NCI-H1694 treated with DMSO at 0.1 percent for 48 hours (cell line): ENCODE measurements at regions not wholly inside any gene's neighbourhood (a gene's known extent, or its start where the extent isn't known, plus 50 kb on each side); places are given as distances from the start of the nearest gene placed in this dataset.

Experiments
- DNase-seq: peaks from one replicate; lab custom pipeline; 2025; lab: John Stamatoyannopoulos, UW

DNA sequence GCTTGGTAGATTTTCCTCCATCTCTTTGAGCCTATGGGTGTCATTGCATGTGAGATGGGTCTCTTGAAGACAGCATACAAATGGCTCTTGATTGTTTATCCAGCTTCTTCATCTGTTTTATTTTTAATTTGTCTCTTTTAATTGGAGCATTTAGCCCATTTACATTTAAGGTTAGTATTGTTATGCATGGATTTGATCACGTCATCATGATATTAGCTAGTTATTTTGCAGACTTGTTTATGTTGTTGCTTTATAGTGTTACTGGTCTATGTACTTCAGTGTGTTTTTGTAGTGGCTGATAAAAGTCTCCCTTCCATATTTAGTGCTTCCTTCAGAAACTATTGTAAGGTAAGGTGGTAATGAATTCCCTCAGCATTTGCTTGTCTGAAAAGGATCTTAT is 78.6 kb upstream of the RGMB start:
- DNase-seq: no peak

GRCh38 chr5:98698359-98698758 is 75.1 kb upstream of the RGMB start:
- DNase-seq: no peak

DNA sequence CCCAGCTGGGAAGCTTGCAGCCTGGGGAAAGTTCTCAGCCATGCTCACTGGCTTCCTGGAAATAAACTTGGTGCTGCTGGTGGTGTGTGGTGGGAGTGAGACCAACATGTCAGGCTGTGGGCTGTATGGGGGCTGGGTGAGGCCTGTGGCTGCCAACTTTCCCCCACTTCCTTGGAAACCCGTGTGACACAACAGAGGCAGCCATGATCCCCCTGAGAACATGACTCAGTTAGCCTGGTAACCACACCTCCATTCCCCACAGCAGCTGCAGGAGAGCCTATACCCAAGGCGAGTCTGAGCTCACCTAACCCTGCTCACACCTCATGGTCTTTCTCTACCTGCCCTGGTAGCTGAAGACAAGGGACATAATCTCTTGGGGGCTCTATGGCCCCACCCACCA is 72.7 kb upstream of the RGMB start:
- no peak for DNase-seq

- DNase-seq: no peak
These were observed 67.6 kb upstream of the RGMB start for GRCh38 chr5:98705841-98706240.

- no peak for DNase-seq
These were observed 63.8 kb upstream of the RGMB start for GRCh38 chr5:98709681-98710080.

- no peak for DNase-seq
These were observed 60.4 kb upstream of the RGMB start for GRCh38 chr5:98713027-98713426.

GRCh38 chr5:98713856-98714255 is 59.6 kb upstream of the RGMB start:
- no peak for DNase-seq

GRCh38 chr5:98714710-98715288 is 58.7 kb upstream of the RGMB start:
- no peak for DNase-seq

GRCh38 chr5:98721231-98721928 is 52.1 kb upstream of the RGMB start:
- no peak for DNase-seq

GRCh38 chr5:98722188-98722587 is 51.3 kb upstream of the RGMB start:
- no peak for DNase-seq

DNA sequence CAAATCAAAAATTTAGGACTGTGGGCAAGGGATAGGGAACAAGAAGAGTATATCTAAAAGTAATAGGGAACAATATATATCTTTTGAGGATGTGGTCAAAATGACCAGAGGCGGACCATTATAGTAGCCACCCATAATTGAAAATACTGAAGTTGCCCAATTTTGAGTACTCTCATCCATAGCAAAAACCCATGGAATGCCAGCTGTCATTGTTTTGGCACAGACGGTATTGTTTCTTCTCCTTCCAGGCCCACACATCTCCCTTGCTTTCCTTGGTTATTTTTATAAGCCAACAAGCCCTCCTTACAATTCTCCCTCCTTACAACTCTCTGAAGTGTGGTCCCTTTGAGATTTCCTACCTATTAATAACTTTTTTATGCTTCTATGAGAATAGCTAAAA is 50.4 kb upstream of the RGMB start:
- no peak for DNase-seq
